ENCODE measurements at regions not wholly inside any gene's neighbourhood (a gene's known extent, or its start where the extent isn't known, plus 50 kb on each side); places are given as distances from the start of the nearest gene placed in this dataset.

DNA sequence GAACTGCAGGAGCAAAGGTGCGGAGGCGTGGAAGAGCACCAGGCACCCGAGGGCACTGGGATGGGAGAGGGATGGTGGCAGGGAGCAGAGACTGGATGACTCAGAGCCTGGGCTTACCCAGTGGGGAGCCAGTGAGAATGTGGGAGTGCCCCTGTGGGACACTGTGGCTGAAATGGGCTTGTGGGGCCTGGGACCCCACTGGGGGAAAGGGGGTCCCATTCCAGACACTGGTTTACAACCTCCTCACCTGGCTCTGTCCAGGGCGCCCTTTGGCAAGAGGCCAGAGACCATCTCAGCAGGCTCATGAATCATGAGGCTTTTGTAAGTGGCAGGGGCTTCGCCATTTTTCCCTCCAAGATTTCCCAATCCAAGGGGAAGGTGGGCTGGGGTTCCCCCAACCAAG, 124.0 kb upstream of the MAFB start:
- DNase-seq (ENCODE audit: low spot score): peak; percentile 55
- Histone ChIP-seq H3K27me3 (no peaks in the 10 kb centered on the region), H3K36me3 (no peaks in the 10 kb centered on the region), H3K4me1 (no peaks in the 10 kb centered on the region), H3K4me3 (no peak overlapping the region), H3K9me3 (no peaks in the 10 kb centered on the region), H3K27ac (no peak overlapping the region)
- TF ChIP-seq, protein P1, sequence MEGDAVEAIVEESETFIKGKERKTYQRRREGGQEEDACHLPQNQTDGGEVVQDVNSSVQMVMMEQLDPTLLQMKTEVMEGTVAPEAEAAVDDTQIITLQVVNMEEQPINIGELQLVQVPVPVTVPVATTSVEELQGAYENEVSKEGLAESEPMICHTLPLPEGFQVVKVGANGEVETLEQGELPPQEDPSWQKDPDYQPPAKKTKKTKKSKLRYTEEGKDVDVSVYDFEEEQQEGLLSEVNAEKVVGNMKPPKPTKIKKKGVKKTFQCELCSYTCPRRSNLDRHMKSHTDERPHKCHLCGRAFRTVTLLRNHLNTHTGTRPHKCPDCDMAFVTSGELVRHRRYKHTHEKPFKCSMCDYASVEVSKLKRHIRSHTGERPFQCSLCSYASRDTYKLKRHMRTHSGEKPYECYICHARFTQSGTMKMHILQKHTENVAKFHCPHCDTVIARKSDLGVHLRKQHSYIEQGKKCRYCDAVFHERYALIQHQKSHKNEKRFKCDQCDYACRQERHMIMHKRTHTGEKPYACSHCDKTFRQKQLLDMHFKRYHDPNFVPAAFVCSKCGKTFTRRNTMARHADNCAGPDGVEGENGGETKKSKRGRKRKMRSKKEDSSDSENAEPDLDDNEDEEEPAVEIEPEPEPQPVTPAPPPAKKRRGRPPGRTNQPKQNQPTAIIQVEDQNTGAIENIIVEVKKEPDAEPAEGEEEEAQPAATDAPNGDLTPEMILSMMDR (IDR thresholded peaks at IDR 0.05): no peak

DNA sequence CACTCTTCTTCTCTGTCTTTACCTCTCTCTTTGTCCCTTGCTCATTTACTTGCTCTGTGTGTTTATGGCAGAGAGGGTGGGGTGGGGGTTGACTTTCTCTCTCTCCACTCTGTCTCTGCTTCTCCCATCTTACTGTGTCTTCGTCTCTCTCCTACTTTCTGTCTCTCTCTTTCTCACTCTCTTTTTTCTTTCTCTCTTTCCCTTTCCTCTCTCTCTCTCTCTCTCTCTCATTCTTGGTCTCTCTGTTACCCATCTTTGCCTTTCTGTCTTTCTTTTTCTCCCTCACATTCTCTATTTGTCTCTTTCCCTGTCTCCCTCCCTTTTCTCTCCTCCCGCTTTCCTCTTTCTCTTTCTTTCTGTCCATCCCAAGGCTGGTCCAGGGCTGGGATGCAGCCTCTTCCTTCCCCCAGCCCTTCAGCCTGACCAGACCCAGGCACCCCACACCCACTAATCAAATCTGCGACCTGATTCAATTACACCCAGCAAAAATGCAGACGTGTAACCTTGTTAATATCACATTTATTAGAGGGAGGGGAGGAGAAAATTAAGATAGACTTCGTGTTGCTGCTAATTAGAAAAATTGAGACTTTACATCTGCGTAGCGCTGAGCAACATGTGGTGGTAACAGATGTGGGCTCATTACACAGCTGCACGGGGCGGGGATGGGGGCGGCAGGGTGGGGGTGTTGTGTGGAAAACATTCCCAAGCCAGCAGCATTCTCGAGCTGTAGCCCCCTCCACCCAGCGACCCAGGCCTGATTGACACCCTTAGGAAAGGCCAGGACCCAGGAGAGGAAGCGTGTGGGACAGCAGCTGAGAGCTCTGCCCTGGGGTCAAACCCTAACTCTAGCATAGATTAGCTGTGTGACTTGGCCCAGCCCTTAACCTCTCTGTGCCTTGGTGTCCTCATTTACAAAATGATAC, 124.9 kb upstream of the MAFB start:
- H3K9me3 ChIP-seq: no peaks in the 10 kb centered on the region
- no peaks in the 10 kb centered on the region for H3K36me3 ChIP-seq
- H3K27ac ChIP-seq: no peak overlapping the region
- DNase-seq (ENCODE audit: low spot score): peak; percentile 40
- no peaks in the 10 kb centered on the region for H3K4me1 ChIP-seq
- no peaks in the 10 kb centered on the region for H3K27me3 ChIP-seq
- no peak overlapping the region for H3K4me3 ChIP-seq
- TF ChIP-seq, protein P1 (IDR thresholded peaks at IDR 0.05): no peak

DNA sequence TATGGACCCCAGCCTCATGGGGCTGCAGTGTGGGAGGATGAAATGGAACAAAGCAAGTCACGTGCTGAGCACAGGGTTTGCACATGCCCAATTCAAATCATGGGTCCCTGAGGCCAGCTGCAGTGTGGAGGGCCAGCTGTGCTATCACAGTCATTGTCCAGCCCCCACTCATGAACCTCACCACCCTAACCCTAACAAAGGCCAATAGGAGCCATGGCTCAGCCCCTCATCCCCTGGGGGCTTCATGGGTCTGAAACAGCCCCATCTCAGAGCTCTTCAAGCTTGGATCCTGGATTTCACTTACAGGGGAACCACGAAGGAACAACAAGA, 125.6 kb upstream of the MAFB start:
- Histone ChIP-seq H3K27me3 (no peaks in the 10 kb centered on the region), H3K27ac (no peak overlapping the region), H3K4me1 (no peaks in the 10 kb centered on the region), H3K4me3 (no peak overlapping the region), H3K9me3 (no peaks in the 10 kb centered on the region), H3K36me3 (no peaks in the 10 kb centered on the region)
- peak; percentile 30 for DNase-seq (ENCODE audit: low spot score)
- TF ChIP-seq, protein P1 (IDR thresholded peaks at IDR 0.05): no peak

DNA sequence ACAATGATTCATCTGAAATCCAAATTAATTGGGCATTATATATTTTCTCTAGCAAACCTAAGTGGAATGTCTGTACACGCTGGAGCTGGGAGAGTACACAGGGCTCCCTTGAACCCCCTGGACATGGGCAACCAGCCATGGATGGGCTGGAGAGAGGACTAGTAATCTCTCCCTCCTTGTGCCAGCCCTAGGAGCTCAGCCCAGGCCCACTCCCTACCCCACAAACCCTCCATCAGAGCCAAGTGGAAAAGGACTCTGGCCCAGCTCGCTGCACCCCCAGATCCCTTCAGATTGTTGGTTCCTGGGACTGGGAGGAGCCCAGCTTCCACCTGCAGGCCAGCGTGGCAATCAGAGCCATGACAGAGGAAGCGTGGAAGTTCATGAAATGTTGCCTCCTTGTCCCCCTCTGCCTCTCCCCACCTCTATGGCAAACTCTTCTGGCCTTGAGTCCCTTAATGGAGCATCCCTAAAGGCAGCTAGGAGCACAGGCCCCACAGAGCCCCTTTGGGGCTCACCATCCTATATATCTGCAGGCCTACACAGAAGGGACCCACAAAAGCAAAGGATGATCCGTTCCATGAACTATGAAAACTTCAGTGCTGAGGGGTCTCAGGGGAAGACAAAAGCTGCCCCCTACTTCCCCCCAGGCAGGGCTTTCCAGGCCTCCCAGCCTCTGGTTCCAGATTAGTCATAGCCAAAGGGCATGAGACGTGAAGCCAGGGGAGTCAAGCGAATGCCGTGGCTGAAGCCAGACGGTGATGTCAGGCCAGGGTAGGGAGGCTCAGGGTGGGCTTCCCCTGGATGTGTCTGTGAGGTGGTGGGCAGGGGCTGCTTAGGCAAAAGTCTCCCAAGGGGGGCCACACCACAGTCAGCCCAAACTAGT, 126.4 kb upstream of the MAFB start:
- Histone ChIP-seq H3K27me3 (no peaks in the 10 kb centered on the region), H3K27ac (no peak overlapping the region), H3K9me3 (no peaks in the 10 kb centered on the region), H3K4me3 (no peak overlapping the region), H3K4me1 (no peaks in the 10 kb centered on the region), H3K36me3 (no peaks in the 10 kb centered on the region)
- TF ChIP-seq, protein P1 (IDR thresholded peaks at IDR 0.05): no peak
- peak; percentile 53 for DNase-seq (ENCODE audit: low spot score)

DNA sequence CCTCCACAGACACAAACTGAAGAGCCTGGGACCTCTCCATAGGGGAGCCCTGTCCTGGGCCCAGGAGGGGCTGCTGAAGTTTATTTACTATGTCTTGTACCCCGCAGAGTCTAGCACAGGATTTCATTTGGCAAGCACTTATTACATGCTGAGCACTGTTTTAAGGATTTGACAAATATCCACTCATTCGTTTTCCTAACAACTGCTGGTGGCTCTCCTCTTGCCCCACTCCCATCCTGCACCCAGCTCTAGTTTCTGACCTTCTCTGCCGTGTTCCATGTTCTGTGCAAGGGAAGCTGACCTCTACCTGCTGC, 127.0 kb upstream of the MAFB start:
- H3K36me3 ChIP-seq: no peaks in the 10 kb centered on the region
- H3K4me1 ChIP-seq: no peaks in the 10 kb centered on the region
- no peaks in the 10 kb centered on the region for H3K27me3 ChIP-seq
- no peak overlapping the region for H3K27ac ChIP-seq
- no peak overlapping the region for H3K4me3 ChIP-seq
- TF ChIP-seq, protein P1 (IDR thresholded peaks at IDR 0.05): no peak
- H3K9me3 ChIP-seq: no peaks in the 10 kb centered on the region
- no peak for DNase-seq (ENCODE audit: low spot score)

All from right atrium auricular region (tissue), 2 donors.